GM21717 (cell line): ENCODE measurements at regions not wholly inside any gene's neighbourhood (a gene's known extent, or its start where the extent isn't known, plus 50 kb on each side); places are given as distances from the start of the nearest gene placed in this dataset.

ENCODE experiments used
- ATAC-seq: cut with Tn5 transposase; IDR thresholded peaks from one replicate; pipeline ENCODE4 v1.9.1; 2021; ENCODE audit warnings: mild to moderate bottlenecking, moderate library complexity; ENCODE audit not compliant: unreplicated experiment

DNA sequence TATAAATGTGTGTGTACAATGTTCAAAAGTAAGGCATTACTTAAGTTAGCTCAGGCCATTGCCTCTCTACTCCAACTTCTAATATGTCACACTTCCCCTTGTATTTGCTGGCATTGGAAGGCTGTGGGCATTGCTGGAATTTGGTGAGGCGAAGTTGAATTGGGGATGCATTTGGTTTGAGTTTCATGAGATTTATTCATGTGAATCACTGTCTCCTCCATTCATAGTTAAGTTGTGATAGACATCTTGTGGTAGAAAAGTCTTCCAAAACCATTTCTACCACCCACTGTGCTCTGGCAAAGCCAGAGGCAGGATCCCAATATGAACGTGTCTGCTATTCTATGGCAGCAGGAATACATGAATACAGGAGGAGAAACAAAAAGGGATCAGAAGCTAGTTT is 397.8 kb upstream of the USP24 start:
- no peak for ATAC-seq

DNA sequence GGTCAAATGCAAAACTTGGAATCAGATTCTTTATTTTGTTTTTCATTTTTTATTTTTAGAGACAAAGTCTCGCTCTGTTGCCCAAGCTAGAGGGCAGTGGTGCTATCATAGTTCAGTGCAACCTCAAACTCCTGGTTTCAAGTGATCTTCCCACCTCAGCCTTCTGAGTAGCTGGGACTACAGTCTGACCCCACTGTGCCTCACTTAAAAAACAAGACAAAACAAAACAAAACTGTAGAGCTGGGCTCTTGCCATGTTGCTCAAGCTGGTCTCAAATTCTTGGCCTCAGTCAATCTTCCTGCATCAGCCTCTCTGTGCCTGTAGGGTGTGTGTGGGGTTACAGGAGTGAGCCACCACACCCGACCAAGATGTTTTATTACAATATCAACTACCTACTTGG is 396.0 kb upstream of the USP24 start:
- no peak for ATAC-seq

DNA sequence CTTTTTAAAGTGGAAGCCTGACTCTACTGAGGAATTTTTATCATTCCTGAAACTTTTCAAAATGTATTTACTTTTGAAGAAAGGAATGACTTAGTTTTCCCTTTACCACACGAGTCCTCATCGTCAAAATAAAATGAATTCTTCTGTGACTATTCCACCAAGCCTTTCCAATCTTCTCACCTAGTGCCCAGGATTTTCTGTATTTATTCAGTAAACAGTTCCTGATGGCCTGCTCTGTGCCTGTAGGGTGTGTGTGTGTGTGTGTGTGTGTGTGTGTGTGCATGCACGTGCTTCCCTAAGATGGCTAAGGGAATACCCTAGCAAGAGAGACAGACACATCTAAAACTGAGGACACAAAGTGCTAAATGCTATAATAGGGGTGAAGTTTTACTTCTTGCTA is 395.0 kb upstream of the USP24 start:
- ATAC-seq = no peak

DNA sequence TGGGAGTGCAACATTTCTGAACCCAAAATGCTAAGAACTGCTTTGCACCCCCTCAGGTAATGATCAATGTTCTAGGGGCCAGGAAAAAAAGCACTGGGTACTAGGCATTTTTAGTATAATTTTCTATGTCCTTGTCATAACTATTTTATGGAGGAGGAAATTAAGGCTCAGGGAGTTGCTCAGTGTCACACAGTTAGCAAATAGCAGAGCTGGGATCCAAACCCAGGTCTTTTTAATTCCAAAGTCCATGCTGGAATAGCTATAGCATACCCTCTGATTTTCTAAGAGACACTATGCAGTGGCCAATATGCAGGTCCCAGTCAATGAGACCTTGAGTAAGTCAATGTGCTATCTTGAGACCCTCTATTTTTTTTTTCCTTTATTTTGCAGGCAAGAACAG is 394.5 kb upstream of the USP24 start:
- ATAC-seq = no peak

DNA sequence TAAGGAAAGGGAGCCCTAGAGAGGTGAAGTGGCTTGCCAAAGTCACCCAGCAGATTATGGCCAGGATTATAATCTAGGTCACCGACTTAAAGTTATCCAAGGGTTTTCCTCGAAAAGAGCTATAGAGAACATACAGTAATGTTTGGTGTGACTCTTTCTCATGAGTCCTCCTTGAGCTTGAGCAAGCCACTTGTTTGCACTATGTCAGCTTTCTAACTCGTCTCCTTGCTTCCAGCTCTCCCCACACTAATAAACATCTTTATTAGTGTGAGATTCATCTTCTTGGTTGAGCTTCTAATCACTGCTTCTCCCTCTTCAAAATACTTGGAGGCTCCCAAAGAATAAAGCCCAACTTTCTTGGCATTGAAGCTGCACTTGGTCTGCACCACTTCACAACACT is 390.0 kb upstream of the USP24 start:
- ATAC-seq = no peak

DNA sequence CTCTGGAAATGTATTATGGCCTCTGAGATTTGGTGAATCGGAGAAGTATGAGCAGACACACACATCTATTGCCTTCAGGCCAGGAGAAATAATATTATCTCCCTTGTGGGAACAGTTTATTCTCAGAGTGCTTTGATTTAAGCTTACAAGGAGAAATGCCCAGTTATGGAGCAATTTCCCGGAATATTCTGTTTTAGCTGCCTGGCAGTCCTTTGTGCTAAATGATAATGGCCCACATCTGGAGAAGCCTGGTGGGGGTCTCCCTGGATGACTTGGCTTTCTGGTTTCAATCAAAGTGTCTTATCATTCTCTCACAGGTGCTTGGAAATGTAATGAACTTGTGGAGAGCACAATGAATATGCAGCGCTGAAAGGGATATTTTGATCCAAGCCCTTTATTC is 389.6 kb upstream of the USP24 start:
- ATAC-seq = no peak

DNA sequence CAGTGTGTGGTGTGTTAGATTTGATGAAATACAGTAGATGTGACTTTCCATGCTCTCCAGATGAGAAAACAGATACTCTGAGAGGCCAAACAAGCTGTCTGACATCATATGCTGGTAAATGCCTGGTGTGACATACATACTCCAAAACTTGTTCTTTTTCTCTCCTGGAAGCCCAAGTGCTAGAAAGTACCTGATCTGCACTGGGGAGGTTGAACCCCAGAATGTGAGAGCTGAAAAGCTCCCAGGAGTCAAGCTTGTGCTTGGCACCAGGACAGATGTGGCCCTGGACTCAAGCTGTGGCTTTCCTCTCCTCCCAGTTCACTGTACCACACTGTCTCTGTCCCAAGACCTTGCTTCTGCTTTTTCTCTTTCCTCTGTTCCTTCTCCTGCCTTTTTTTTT is 389.0 kb upstream of the USP24 start:
- no peak for ATAC-seq

DNA sequence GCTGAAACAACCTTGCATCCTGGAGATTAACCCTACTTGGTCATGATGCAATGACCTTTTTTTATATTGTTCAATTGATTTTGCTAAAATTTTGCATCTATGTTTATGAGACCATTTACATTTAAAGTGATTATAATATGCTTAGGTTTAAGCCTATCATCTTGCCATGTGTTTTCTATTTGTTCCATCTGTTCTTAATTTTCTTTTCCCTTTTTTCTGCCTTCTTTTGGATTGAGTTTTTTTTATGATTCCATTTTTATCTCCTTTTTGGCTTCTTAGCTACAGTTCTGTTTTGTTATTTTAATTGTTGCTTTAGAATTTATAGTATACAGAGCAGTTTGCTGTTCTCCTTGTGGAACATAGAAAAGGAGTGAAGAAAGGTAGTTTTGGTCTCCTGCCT is 385.1 kb upstream of the USP24 start:
- ATAC-seq = no peak

DNA sequence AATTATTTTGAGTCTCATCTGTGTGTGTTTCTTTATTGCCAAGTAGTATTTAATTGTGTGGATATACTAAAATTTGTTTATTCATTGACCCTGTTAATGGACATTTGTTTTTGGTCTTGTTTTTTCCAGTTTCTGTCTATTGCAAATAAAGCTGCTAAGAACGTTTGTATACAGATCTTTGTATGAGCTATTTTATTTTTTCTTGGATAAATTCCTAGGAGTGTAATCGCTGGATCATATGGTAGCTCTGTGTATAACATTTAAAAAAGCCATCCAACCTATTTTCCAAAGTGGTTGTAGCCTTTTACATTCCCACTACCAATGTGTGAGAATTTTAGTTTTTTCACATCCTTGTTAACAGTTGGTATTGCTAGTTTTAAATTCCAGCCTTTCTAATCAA is 382.7 kb upstream of the USP24 start:
- ATAC-seq = no peak

DNA sequence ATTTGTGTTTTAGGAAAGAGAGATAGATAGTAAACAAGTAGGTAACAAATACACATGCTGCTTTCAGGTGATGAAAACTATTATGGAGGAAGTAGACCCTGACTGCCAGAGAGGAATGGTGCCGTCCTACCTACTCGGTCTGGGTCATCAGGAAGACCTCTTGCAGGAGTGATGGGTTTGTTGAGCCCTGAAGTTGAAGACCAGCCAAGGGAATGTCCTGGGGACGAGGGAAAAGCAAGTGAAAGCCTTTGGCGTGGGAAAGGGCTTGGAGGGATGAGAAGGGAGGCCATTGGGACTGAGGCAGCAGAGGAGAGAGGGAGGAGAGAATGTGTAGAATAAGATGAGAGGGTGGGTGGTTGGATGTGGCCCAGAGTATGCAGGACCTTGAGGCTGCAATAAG is 379.5 kb upstream of the USP24 start:
- ATAC-seq = no peak

DNA sequence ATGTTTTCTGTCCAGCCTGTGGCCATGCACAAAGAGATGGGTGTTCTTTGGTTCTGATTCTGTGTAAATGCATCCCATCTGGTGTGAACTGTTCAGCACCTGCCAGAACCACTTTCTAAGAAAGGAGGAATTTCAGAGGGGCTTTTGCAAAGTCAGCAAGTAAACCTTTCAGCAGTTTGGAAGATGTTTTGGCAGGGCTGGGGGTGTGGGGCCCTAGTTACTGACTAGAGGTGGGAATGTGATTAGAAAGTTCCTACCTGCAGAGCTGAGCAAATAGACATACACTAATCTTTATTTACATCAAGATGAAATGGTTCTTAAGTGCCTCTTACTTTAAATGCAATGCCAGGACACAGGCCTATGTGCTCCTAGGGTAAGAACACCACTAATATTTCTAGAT is 378.1 kb upstream of the USP24 start:
- no peak for ATAC-seq

DNA sequence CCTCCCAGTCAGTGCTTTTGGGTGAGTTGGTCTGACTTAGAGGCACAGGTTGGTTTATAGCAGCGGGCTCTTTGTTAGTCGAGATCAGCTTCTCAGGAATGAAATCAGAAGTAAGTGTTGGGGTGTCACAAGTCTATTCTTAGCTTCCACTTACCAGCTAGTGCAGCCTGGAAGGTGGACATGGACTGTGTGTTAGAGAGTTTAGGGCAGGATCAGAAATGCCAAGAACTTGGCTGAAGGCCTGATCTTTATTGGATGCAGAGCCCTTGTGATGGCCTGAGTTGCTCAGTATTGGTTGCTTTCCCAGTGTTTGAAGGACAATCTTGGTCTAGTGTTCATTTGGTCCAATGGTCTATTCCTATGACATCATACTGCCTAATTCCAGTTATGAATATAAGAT is 377.0 kb upstream of the USP24 start:
- no peak for ATAC-seq

DNA sequence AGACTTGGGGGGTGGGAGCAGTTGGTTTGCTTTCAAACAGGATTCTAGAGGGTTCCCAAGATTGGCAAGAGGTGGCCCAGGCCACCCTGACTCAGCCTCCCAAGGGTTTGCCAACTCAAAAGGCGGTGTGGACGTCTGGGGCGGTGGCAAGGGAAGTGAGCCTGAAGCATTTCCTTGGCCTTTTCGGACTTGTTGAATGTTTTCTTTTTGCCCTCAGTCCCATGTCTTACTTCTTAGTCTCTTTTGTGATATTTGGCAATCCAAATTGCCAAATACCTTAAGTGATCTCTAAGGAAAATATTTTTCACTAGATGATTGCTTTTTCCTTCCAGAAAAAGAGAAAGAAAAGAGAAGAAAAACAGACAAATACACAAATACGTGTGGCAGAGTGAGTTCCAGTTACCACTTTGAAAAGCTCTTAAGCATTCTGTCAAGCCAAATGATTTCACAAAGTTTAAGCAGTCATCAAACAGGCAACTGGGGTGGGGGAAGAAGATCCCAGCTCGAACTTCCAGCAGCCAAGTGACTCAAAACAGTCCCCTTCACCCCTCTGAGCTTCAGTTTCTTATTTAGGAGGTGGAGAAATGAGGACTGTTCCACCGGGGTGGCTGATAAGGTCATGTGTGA is 374.6 kb upstream of the USP24 start:
- ATAC-seq = no peak

DNA sequence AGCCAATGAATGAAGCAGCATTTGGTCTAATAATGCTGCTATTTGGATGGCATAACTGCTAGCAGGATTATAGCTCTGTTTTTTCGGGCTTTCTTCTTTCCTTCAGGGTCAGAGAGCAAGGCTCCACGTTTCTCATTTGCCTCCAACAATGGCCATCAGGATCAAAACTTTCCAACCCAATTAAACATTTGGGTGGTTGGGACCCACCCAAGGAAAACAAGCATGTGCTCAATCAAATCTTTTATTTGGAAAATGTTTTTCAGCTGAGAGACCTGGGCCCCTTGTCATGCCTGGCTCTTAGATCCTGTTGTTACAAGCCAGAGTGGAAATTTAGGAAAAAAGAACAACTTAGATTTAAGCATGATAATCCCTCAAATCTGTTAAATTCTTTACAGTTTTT is 373.1 kb upstream of the USP24 start:
- no peak for ATAC-seq

DNA sequence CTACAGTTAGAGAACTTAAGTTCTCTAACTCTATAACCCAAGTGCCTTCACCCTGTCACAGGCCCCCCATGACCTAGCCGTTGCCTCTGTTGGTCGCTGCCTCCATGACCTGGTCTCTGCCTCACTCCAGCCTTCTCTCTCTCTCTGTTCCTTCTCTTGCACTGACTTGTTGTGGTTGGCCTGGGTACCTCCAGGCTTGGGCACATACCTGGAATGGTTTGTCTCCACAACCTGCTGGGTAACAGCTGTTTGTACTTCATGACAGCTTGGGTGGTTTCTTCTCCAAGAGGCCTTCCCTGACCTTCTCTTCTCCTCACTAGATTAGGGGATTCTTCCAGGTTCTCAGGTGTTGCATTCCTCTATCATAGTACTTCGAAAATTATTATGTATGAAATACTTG is 371.6 kb upstream of the USP24 start:
- no peak for ATAC-seq

DNA sequence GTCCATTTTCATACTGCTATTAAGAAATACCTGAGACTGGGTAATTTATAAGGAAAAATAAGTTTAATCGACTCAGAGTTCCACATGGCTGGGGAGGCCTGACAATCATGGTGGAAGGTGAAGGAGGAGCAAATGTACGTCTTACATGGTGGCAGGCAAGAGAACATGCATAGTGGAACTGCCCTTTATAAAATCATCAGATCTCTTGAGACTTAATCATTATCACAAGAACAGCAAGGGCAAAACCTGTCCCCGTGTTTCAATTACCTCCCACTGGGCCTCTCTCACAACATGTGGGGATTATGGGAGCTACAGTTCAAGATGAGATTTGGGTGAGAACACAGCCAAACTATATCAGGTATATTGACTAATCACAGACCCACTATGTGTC is 370.2 kb upstream of the USP24 start:
- no peak for ATAC-seq

DNA sequence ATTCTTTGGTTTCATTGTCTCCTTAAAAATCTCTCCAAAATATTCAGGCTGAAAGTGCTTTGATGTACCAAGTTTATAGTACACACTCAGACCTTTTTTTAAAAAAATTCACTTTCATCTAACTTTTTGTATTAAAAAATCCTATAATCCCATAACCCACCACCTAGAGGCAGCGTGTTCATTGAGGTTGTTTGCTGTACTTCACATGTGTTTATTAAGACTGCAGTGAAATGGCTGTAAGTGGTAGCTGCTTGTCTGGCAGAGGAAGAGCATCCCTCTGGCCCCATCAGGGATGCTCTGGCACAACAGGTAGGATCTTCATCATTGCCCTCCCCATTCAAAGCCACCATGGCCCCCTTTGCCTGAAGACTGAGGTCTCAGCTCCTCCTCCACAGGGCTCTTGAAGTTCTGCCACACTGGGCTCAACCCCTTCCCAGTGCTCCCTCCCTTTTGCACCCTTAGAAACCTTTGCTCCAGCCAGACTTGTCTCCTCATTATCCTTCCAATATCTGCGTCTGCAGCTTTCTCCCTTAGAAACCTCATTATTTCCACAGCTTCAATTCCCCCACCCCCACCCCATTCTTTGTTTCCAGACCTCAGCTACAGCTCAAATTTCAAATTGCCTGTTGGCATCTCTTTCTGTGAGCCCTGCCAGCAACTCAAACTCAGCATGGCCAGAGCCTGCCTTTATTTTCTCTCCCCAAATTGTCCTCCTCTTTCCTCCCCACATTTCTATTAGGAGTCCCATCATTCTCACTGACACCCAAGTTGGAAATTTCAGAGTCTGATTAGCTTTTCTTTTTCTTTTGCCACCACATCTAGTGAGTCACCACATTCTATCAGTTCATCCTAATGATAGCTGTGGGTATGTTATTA is 369.6 kb upstream of the USP24 start:
- no peak for ATAC-seq

DNA sequence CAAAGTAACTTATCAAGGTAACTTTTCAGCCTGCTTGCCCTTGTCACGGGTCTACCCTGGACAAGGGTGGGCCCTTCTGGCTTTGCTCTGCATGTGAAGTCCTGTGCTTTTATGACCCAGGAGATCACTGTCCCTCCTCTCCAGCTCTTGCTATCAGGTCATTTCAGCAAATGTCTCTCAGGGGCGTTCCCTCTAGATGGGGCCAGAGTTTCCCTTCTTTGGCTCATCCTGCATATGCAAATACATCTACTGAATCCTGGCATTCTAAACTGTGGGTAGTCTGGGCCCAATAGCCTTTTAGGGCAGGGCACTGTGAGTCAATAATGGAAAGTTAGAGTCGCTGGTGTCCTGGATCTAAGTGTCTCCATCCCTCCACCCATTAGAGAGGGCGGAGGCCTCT is 366.9 kb upstream of the USP24 start:
- no peak for ATAC-seq

DNA sequence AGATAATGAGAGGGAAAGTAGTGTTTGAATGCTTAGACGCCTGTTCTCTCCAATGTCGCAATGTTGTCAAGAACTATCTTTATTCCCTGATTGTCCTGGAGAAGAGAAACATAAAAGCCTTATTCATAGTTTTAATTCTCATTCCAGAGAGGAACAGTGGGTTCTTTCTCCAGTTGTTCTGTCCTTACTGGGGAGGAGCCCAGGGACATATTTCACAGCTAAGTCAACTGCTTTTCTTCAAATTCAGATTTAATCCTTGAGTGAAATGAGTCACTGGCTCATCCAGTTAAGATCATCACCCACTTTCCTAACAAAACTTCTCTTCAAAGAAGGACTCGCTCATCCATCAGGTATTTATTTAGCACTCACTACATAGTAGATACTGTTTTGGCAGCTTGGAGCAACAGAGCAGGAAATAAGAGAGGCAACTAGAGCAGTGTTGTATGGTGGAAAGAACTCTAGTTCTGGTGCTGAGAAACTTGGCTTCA is 365.7 kb upstream of the USP24 start:
- ATAC-seq = no peak

DNA sequence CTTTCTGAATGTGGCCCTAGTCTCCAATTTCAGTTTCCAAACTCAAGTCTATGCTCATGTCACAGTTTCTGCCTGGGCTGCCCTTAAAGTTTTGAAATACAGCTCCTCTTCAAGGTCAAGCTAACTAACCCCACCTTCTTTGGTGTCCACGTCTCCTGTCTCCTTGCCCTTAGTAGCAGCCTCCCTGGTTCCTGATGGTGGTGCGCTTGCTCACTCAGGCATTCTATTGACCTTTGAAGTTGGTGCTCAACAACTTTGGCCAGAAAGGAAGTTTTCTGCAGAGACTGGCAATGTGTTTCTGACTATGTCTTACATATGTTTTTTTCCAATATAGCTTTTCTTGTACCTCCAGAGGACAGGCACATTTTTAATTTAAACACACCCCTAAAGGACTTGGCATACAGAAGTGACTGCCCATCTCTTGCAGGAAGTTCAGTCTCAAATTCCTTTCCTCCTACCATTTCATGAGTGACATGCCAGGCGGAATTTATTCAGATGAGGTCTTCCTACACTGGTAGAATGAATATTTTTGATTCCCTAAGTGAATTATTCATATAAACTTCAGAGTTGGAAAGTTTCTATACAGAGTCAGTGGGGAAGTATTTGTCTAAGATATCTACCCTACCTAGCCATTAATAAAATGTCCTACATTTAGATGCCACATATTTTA is 364.3 kb upstream of the USP24 start:
- no peak for ATAC-seq

DNA sequence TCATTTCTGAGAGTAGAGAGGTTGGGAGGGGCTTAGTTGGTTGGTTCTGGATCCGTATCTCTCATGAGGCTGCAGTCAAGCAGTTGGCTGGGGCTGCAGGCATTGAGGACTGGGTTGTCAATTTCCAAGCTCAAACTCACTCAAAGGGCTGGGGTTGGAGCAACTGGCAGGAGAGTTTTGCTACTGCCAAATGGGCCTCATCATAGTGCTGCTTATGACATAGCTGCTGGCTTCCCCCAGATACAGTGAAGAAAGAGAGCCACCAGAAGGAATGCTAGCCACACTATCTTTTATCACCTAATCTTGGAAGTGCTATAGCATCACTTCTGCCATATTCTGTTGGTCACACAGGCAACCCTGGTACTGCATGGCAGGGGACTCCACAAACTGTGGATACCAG is 363.5 kb upstream of the USP24 start:
- no peak for ATAC-seq
